ELR (cell line): ENCODE measurements at regions not wholly inside any gene's neighbourhood (a gene's known extent, or its start where the extent isn't known, plus 50 kb on each side); places are given as distances from the start of the nearest gene placed in this dataset.
"Not testable (repeated sequence)": the region's sequence is repeated elsewhere in the genome, so short reads cannot be mapped to it uniquely, and the experiment has no call there.

ENCODE experiments used
- DNase-seq: peaks from one replicate; pipeline ENCODE4 v3.0.0-alpha.2; 2015; ENCODE audit warnings: low read depth

GRCh38 chr10:78651287-78651686 lies 417.5 kb upstream of the ZMIZ1 start:
- DNase-seq, result no peak

- no peak for DNase-seq
These were observed 415.2 kb upstream of the ZMIZ1 start for GRCh38 chr10:78653555-78653954.

GRCh38 chr10:78654047-78654590 lies 414.6 kb upstream of the ZMIZ1 start:
- DNase-seq, result no peak

GRCh38 chr10:78655979-78656378 lies 412.8 kb upstream of the ZMIZ1 start:
- no peak for DNase-seq

GRCh38 chr10:78656417-78657162 lies 412.2 kb upstream of the ZMIZ1 start:
- no peak for DNase-seq

- DNase-seq, result peak; percentile 58
These were observed 411.5 kb upstream of the ZMIZ1 start for GRCh38 chr10:78657163-78657861.

- no peak for DNase-seq
These were observed 411.0 kb upstream of the ZMIZ1 start for GRCh38 chr10:78657862-78658165.

GRCh38 chr10:78658645-78659597 lies 409.8 kb upstream of the ZMIZ1 start:
- DNase-seq, result no peak

GRCh38 chr10:78659598-78659967 lies 409.2 kb upstream of the ZMIZ1 start:
- no peak for DNase-seq

GRCh38 chr10:78660446-78661106 lies 408.2 kb upstream of the ZMIZ1 start:
- DNase-seq, result no peak

GRCh38 chr10:78663721-78664120 lies 405.0 kb upstream of the ZMIZ1 start:
- no peak for DNase-seq

GRCh38 chr10:78664929-78665553 lies 403.7 kb upstream of the ZMIZ1 start:
- DNase-seq, result peak; percentile 40

GRCh38 chr10:78672918-78673317 lies 395.8 kb upstream of the ZMIZ1 start:
- peak; percentile 52 for DNase-seq

GRCh38 chr10:78681141-78681540 lies 387.6 kb upstream of the ZMIZ1 start:
- not testable (repeated sequence) for DNase-seq

GRCh38 chr10:78681986-78682385 lies 386.8 kb upstream of the ZMIZ1 start:
- DNase-seq, result not testable (repeated sequence)

- no peak for DNase-seq
These were observed 383.8 kb upstream of the ZMIZ1 start for GRCh38 chr10:78684947-78685346.

GRCh38 chr10:78685466-78686103 lies 383.2 kb upstream of the ZMIZ1 start:
- DNase-seq, result peak; percentile 52

- no peak for DNase-seq
These were observed 382.2 kb upstream of the ZMIZ1 start for GRCh38 chr10:78686444-78687060.

- DNase-seq, result no peak
These were observed 381.1 kb upstream of the ZMIZ1 start for GRCh38 chr10:78687626-78688025.

GRCh38 chr10:78688230-78688900 lies 380.4 kb upstream of the ZMIZ1 start:
- no peak for DNase-seq
